Esophagus muscularis mucosa (tissue), 4 donors: ENCODE measurements at regions not wholly inside any gene's neighbourhood (a gene's known extent, or its start where the extent isn't known, plus 50 kb on each side); places are given as distances from the start of the nearest gene placed in this dataset.

Source experiments
- EP300 ChIP-seq: sonication (generic); formaldehyde crosslinking; IDR thresholded peaks from one replicate; pipeline ENCODE4 v1.6.1; 2017; ENCODE audit warnings: antibody characterized with exemption
- POLR2A ChIP-seq: fragments of 450-650 bp; IDR thresholded peaks from one replicate; pipeline ENCODE4 v1.6.1; 2017; ENCODE audit warnings: antibody characterized with exemption, moderate library complexity, mild to moderate bottlenecking, low read depth
- POLR2AphosphoS5 ChIP-seq, 2 donors: sonication (generic); formaldehyde crosslinking; IDR thresholded peaks; one replicate each; pipeline ENCODE4 v1.6.1; 2017; ENCODE audit warnings: antibody characterized with exemption in 2 of 2
- TF ChIP-seq, protein P1 (sequence below), 3 experiments: fragments of 200-600 bp in 2 of 3; fragments of 450-650 bp in 1 of 3; sonication (generic) in 2 of 3; IDR thresholded peaks; one replicate each; pipeline ENCODE4 v1.5.1; 2017 to 2019; ENCODE audit warnings: antibody characterized with exemption in 3 of 3, mild to moderate bottlenecking in 2 of 3, moderate library complexity in 1 of 3

DNA sequence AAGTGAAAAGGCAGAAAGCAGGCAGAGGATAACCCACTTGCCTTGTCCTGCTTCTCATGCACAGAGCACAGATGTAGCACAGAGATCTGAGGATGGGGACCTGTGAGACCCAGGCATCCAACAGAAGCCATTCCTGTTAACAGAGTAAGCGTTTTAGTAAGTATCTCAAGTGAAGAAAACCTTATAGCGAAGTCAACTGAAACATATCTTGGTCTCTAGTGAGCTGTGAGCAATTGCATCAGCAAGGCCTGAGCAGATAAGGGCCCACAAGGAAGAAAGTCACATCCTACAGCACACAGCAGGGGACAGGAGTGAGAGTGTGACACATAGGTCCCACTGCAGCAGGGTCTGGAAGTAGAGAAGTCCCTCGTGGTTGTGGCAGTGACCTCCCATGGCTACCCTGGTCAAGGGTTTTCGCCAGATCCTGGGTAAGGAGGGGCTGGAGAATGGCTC lies 248.7 kb upstream of the TNP1 start:
- TF ChIP-seq, protein P1, sequence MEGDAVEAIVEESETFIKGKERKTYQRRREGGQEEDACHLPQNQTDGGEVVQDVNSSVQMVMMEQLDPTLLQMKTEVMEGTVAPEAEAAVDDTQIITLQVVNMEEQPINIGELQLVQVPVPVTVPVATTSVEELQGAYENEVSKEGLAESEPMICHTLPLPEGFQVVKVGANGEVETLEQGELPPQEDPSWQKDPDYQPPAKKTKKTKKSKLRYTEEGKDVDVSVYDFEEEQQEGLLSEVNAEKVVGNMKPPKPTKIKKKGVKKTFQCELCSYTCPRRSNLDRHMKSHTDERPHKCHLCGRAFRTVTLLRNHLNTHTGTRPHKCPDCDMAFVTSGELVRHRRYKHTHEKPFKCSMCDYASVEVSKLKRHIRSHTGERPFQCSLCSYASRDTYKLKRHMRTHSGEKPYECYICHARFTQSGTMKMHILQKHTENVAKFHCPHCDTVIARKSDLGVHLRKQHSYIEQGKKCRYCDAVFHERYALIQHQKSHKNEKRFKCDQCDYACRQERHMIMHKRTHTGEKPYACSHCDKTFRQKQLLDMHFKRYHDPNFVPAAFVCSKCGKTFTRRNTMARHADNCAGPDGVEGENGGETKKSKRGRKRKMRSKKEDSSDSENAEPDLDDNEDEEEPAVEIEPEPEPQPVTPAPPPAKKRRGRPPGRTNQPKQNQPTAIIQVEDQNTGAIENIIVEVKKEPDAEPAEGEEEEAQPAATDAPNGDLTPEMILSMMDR (IDR thresholded peaks at IDR 0.05): no peak
- TF ChIP-seq POLR2AphosphoS5 (IDR thresholded peaks at IDR 0.05): no peak
- no peak for TF ChIP-seq POLR2A
- TF ChIP-seq EP300: no peak
